Testis (tissue), 2 donors: ENCODE measurements at regions not wholly inside any gene's neighbourhood (a gene's known extent, or its start where the extent isn't known, plus 50 kb on each side); places are given as distances from the start of the nearest gene placed in this dataset.
"Not testable (repeated sequence)": the region's sequence is repeated elsewhere in the genome, so short reads cannot be mapped to it uniquely, and the experiment has no call there.

Experiments used
- DNase-seq: peaks from one replicate; pipeline ENCODE4 v3.0.0-alpha.2; 2019
- H3K27ac ChIP-seq, 2 donors: fragments of 200-600 bp; sonication (generic); one replicate each; pipeline ENCODE4 v1.5.1; 2019
- H3K27me3 ChIP-seq: fragments of 200-600 bp; sonication (generic); one replicate; pipeline ENCODE4 v1.5.1; 2019
- H3K36me3 ChIP-seq: fragments of 200-600 bp; sonication (generic); one replicate; pipeline ENCODE4 v1.5.1; 2017; ENCODE audit warnings: low read depth; ENCODE audit errors: missing control alignments
- H3K4me1 ChIP-seq: fragments of 200-600 bp; sonication (generic); one replicate; pipeline ENCODE4 v1.5.1; 2019
- H3K4me3 ChIP-seq, 2 donors: fragments of 200-600 bp; sonication (generic); one replicate each; pipeline ENCODE4 v1.5.1; 2017 to 2019
- H3K9me3 ChIP-seq: fragments of 200-600 bp; sonication (generic); one replicate; pipeline ENCODE4 v1.5.1; 2017
- POLR2A ChIP-seq: fragments of 450-650 bp; IDR thresholded peaks from one replicate; pipeline ENCODE4 v1.6.1; 2017; ENCODE audit warnings: antibody characterized with exemption, mild to moderate bottlenecking, moderate library complexity
- WGBS, 2 donors: methylation state at CpG; one replicate each; pipeline ENCODE4 v1.1.5; 2018; 5-methylcytosine and 5-hydroxymethylcytosine counted together
- intact Hi-C: fragments of 100-400 bp; cut with DNase I; formaldehyde crosslinking; loops from one replicate; pipeline ENCODE4 v1.15.1; 2023; ENCODE audit warnings: low total_unique reads
- TF ChIP-seq, protein P1 (sequence below), 3 experiments: fragments of 450-650 bp in 2 of 3; fragments of 200-600 bp in 1 of 3; sonication (generic) in 1 of 3; IDR thresholded peaks; one replicate each; pipeline ENCODE4 v1.5.1; 2016 to 2019; ENCODE audit warnings: antibody characterized with exemption in 3 of 3, mild to moderate bottlenecking in 2 of 3, moderate library complexity in 1 of 3

- no peak for TF ChIP-seq POLR2A
- TF ChIP-seq, protein P1, sequence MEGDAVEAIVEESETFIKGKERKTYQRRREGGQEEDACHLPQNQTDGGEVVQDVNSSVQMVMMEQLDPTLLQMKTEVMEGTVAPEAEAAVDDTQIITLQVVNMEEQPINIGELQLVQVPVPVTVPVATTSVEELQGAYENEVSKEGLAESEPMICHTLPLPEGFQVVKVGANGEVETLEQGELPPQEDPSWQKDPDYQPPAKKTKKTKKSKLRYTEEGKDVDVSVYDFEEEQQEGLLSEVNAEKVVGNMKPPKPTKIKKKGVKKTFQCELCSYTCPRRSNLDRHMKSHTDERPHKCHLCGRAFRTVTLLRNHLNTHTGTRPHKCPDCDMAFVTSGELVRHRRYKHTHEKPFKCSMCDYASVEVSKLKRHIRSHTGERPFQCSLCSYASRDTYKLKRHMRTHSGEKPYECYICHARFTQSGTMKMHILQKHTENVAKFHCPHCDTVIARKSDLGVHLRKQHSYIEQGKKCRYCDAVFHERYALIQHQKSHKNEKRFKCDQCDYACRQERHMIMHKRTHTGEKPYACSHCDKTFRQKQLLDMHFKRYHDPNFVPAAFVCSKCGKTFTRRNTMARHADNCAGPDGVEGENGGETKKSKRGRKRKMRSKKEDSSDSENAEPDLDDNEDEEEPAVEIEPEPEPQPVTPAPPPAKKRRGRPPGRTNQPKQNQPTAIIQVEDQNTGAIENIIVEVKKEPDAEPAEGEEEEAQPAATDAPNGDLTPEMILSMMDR (IDR thresholded peaks at IDR 0.05) = no peak
- intact Hi-C loops = no loop called here
Measured at GRCh38 chr7:156014808-156015207, 202.5 kb upstream of the SHH start.

DNA sequence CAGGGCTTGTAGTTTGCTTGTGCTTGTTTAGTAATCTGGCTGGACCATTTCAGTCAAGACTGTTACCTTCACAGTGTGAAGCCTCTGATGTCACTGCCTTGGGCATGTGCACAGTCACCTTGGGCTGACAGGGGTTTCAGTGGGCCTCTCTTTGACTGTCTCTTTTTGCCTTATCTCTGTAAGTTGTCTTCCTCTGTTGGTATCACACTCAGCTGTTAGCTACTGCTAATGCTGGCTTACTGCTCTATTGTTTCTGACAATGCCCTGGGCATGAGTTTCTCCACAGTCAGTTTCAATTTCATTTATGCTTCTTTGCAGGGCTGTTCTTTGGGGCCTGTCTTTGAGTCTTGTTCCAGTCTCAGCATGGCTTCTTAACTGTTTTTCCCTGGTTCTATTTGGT, 201.9 kb upstream of the SHH start:
- TF ChIP-seq, protein P1 (IDR thresholded peaks at IDR 0.05) = no peak
- TF ChIP-seq POLR2A = no peak

More at GRCh38 chr7:156014808-156015207, 202.5 kb upstream of the SHH start:
- Histone ChIP-seq H3K27ac (no peak overlapping the region), H3K27me3 (no peaks in the 10 kb centered on the region), H3K4me3 (no peak overlapping the region), H3K36me3 (no peaks in the 10 kb centered on the region), H3K4me1 (no peaks in the 10 kb centered on the region), H3K9me3 (no peaks in the 10 kb centered on the region)
- no peak for DNase-seq
- WGBS, 2 donors = 93% methylated on average over 2 of the region's 2 CpGs; no CpG with 5 or more reads in 1 of the 2 donors

DNA sequence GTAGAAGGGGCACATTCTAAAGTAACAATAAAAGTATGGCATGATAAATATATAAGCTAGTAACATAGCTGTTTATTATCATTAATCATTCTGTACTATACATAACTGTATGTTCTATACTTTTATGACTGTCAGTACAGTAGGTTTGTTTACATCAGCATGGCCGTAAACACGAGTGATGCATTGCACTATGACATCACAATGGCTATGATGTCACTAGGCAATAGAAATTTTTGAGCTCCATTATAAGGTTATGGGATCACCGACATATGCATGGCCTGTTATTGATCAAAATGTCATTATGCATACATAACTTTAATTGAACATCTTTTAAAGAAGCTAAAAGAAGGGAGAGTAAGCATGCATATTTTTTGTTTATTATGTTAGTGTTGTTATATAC, 200.1 kb upstream of the SHH start:
- intact Hi-C loops = no loop called here
- Histone ChIP-seq H3K4me1 (no peaks in the 10 kb centered on the region), H3K4me3 (no peak overlapping the region), H3K9me3 (no peaks in the 10 kb centered on the region), H3K27ac (no peak overlapping the region), H3K27me3 (no peaks in the 10 kb centered on the region), H3K36me3 (no peaks in the 10 kb centered on the region)
- DNase-seq = no peak
- 89 to 95% methylated on average over 3 of the region's 3 CpGs for WGBS, 2 donors
- no peak for TF ChIP-seq POLR2A
- TF ChIP-seq, protein P1 (IDR thresholded peaks at IDR 0.05) = no peak

More for the DNA sequence above, 201.9 kb upstream of the SHH start:
- no peak overlapping the region for H3K27ac ChIP-seq
- DNase-seq = no peak
- no peaks in the 10 kb centered on the region for H3K27me3 ChIP-seq
- no peaks in the 10 kb centered on the region for H3K9me3 ChIP-seq
- intact Hi-C loops = no loop called here
- no peaks in the 10 kb centered on the region for H3K4me1 ChIP-seq
- H3K4me3 ChIP-seq = no peak overlapping the region
- H3K36me3 ChIP-seq = no peaks in the 10 kb centered on the region

DNA sequence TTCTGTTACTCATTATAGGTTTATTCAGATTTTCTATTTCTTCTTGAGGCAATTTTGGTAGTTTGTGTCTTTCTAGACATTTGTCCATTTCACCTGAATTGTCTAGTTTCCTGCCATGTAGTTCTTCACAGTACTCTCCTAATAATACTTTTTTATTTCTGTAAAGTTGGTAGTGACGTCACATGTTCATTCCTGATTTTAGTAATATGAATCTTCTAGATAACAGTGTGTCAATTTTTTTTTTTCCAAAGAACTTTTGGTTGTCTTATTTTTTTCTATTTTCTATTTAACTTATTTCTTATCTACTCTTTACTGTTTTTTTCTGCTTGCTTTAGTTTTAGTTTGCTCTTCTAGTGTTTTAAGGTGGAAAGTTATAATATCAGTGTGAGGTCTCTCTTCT, 197.3 kb upstream of the SHH start:
- Histone ChIP-seq H3K36me3 (no peaks in the 10 kb centered on the region), H3K27ac (no peak overlapping the region), H3K9me3 (no peaks in the 10 kb centered on the region), H3K4me1 (no peaks in the 10 kb centered on the region), H3K27me3 (no peaks in the 10 kb centered on the region), H3K4me3 (no peak overlapping the region)
- no peak for DNase-seq
- intact Hi-C loops = no loop called here
- 76 to 80% methylated on average over 1 of the region's 1 CpG for WGBS, 2 donors
- no peak for TF ChIP-seq POLR2A

DNA sequence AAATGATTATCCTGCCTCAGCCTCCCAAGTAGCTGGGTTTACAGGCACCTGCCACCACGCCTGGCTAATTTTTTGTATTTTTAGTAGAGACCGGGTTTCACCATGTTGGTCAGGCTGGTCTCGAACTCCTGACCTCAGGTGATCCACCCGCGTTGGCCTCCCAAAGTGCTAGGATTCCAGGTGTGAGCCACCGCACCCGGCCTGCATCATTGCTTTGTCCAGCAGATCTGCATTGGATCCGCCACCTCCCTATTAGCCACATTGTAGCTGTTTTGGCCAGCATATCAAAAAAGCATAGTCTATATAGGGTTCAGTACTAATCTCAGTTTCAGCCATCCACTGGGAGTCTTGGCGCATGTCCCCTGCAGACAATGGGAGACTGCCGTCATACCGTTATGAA, 194.6 kb upstream of the SHH start:
- H3K27me3 ChIP-seq, H3K9me3 ChIP-seq, intact Hi-C loops, H3K4me1 ChIP-seq, H3K4me3 ChIP-seq, H3K36me3 ChIP-seq, DNase-seq, H3K27ac ChIP-seq: not testable (repeated sequence)
- WGBS, 2 donors = 89 to 95% methylated on average over 11 of the region's 11 CpGs

DNA sequence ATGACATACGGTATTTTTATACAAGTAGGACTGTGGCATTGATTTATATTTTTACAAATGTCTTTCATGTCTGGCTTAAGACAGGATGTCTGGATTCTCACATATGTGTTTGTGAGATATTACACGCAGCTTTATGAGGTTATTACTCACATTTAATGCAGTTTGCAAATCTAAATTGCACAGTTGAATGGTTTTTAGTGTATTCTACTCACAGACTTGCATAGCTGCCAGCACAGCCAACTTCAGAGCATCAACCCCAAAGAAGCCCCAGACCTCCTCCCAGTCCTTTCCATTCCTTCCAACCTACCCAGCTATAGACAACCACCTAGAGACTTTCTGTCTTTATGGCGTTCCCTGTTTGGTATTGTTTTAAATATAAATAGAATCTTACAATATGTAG, 193.8 kb upstream of the SHH start:
- TF ChIP-seq POLR2A = no peak
- TF ChIP-seq, protein P1 (IDR thresholded peaks at IDR 0.05) = no peak
- WGBS, 2 donors = 87 to 90% methylated on average over 3 of the region's 3 CpGs
- no peaks in the 10 kb centered on the region for H3K4me1 ChIP-seq
- H3K27ac ChIP-seq = no peak overlapping the region
- H3K9me3 ChIP-seq = no peaks in the 10 kb centered on the region
- H3K27me3 ChIP-seq = no peaks in the 10 kb centered on the region
- no peak overlapping the region for H3K4me3 ChIP-seq
- H3K36me3 ChIP-seq = no peaks in the 10 kb centered on the region
- DNase-seq = no peak
- intact Hi-C loops = no loop called here
